Ectodermal cell (in vitro differentiated cells): ENCODE measurements at regions not wholly inside any gene's neighbourhood (a gene's known extent, or its start where the extent isn't known, plus 50 kb on each side); places are given as distances from the start of the nearest gene placed in this dataset.

Source experiments
- H3K27ac ChIP-seq: 2 replicates; pipeline ENCODE4 v1.7.0; 2013; ENCODE audit warnings: mild to moderate bottlenecking, low read depth, low read length; ENCODE audit not compliant: insufficient read depth, poor library complexity, severe bottlenecking
- H3K27me3 ChIP-seq: 2 replicates; pipeline ENCODE4 v1.7.0; 2013; ENCODE audit warnings: mild to moderate bottlenecking, low read length; ENCODE audit not compliant: insufficient read depth, control insufficient read depth, poor library complexity, severe bottlenecking
- H3K36me3 ChIP-seq: one replicate; pipeline ENCODE4 v1.7.0; 2013; ENCODE audit warnings: low read length; ENCODE audit not compliant: control insufficient read depth, insufficient read depth
- H3K4me1 ChIP-seq: one replicate; pipeline ENCODE4 v1.7.0; 2013; ENCODE audit warnings: low read length; ENCODE audit not compliant: control insufficient read depth, insufficient read depth
- H3K4me3 ChIP-seq: 2 replicates; pipeline ENCODE4 v1.7.0; 2013; ENCODE audit warnings: low read depth, low read length, control low read depth; ENCODE audit not compliant: insufficient read depth
- H3K9me3 ChIP-seq: 2 replicates; pipeline ENCODE4 v1.7.0; 2013; ENCODE audit warnings: mild to moderate bottlenecking, low read length, moderate library complexity; ENCODE audit not compliant: control insufficient read depth
- WGBS, 2 experiments: methylation state at CpG; one replicate each; pipeline ENCODE4 v1.1.7; 2013; ENCODE audit warnings: missing lambda C conversion rate in 2 of 2; 5-methylcytosine and 5-hydroxymethylcytosine counted together

- Histone ChIP-seq H3K9me3 (no peaks in the 10 kb centered on the region), H3K27me3 (no peaks in the 10 kb centered on the region), H3K27ac (no peak overlapping the region), H3K4me1 (peaks cover 13% of the 10 kb centered on the region), H3K4me3 (no peak overlapping the region), H3K36me3 (no peaks in the 10 kb centered on the region)
- 79 to 81% methylated on average over 6 to 7 of the region's 7 CpGs for WGBS, 2 experiments
These were observed 216.0 kb upstream of the DAAM1 start for GRCh38 chr14:58972233-58973017.

GRCh38 chr14:58977366-58977765, 211.1 kb upstream of the DAAM1 start:
- 91 to 95% methylated on average over 2 of the region's 2 CpGs for WGBS, 2 experiments
- H3K27ac ChIP-seq = no peak overlapping the region

GRCh38 chr14:58978343-58978742, 210.1 kb upstream of the DAAM1 start:
- no peaks in the 10 kb centered on the region for H3K9me3 ChIP-seq
- H3K27me3 ChIP-seq = no peaks in the 10 kb centered on the region
- peaks cover 4% of the 10 kb centered on the region for H3K4me1 ChIP-seq
- 94 to 95% methylated on average over 4 of the region's 4 CpGs for WGBS, 2 experiments
- no peak overlapping the region for H3K27ac ChIP-seq
- no peaks in the 10 kb centered on the region for H3K36me3 ChIP-seq
- no peak overlapping the region for H3K4me3 ChIP-seq

More at GRCh38 chr14:58977366-58977765, 211.1 kb upstream of the DAAM1 start:
- Histone ChIP-seq H3K27me3 (no peaks in the 10 kb centered on the region), H3K4me3 (no peak overlapping the region), H3K36me3 (no peaks in the 10 kb centered on the region), H3K4me1 (peaks cover 4% of the 10 kb centered on the region), H3K9me3 (no peaks in the 10 kb centered on the region)

GRCh38 chr14:58979325-58979724, 209.1 kb upstream of the DAAM1 start:
- no peaks in the 10 kb centered on the region for H3K9me3 ChIP-seq
- H3K4me1 ChIP-seq = peaks cover 4% of the 10 kb centered on the region
- no peak overlapping the region for H3K4me3 ChIP-seq
- no peak overlapping the region for H3K27ac ChIP-seq
- no peaks in the 10 kb centered on the region for H3K36me3 ChIP-seq
- H3K27me3 ChIP-seq = no peaks in the 10 kb centered on the region
- 87 to 89% methylated on average over 5 of the region's 6 CpGs for WGBS, 2 experiments

GRCh38 chr14:58981840-58982239, 206.6 kb upstream of the DAAM1 start:
- Histone ChIP-seq H3K27me3 (no peaks in the 10 kb centered on the region), H3K9me3 (no peaks in the 10 kb centered on the region), H3K27ac (no peak overlapping the region), H3K4me1 (peaks cover 4% of the 10 kb centered on the region), H3K36me3 (no peaks in the 10 kb centered on the region), H3K4me3 (no peak overlapping the region)
- WGBS, 2 experiments = no CpG with 5 or more reads among the region's 1 CpG

GRCh38 chr14:58985786-58986185, 202.7 kb upstream of the DAAM1 start:
- H3K4me3 ChIP-seq = no peak overlapping the region
- 100% methylated on average over 1 of the region's 4 CpGs; no CpG with 5 or more reads in 1 of the 2 experiments for WGBS, 2 experiments
- no peak overlapping the region for H3K27ac ChIP-seq
- H3K36me3 ChIP-seq = no peaks in the 10 kb centered on the region
- no peaks in the 10 kb centered on the region for H3K27me3 ChIP-seq
- no peaks in the 10 kb centered on the region for H3K9me3 ChIP-seq
- no peaks in the 10 kb centered on the region for H3K4me1 ChIP-seq

- no peaks in the 10 kb centered on the region for H3K36me3 ChIP-seq
- 91 to 95% methylated on average over 3 of the region's 3 CpGs for WGBS, 2 experiments
- H3K27me3 ChIP-seq = no peaks in the 10 kb centered on the region
- no peak overlapping the region for H3K27ac ChIP-seq
- no peaks in the 10 kb centered on the region for H3K4me1 ChIP-seq
- H3K9me3 ChIP-seq = no peaks in the 10 kb centered on the region
- no peak overlapping the region for H3K4me3 ChIP-seq
These were observed 200.9 kb upstream of the DAAM1 start for GRCh38 chr14:58987591-58987990.

GRCh38 chr14:58992935-58993334, 195.5 kb upstream of the DAAM1 start:
- H3K36me3 ChIP-seq = no peaks in the 10 kb centered on the region
- no peaks in the 10 kb centered on the region for H3K9me3 ChIP-seq
- WGBS, 2 experiments = 92 to 95% methylated on average over 1 of the region's 1 CpG
- no peak overlapping the region for H3K27ac ChIP-seq
- no peak overlapping the region for H3K4me3 ChIP-seq
- no peaks in the 10 kb centered on the region for H3K4me1 ChIP-seq
- no peaks in the 10 kb centered on the region for H3K27me3 ChIP-seq

- no peaks in the 10 kb centered on the region for H3K27me3 ChIP-seq
- H3K9me3 ChIP-seq = no peaks in the 10 kb centered on the region
- H3K4me1 ChIP-seq = no peaks in the 10 kb centered on the region
- no peaks in the 10 kb centered on the region for H3K36me3 ChIP-seq
- no peak overlapping the region for H3K4me3 ChIP-seq
- no peak overlapping the region for H3K27ac ChIP-seq
- 100% methylated on average over 1 of the region's 1 CpG; no CpG with 5 or more reads in 1 of the 2 experiments for WGBS, 2 experiments
These were observed 194.3 kb upstream of the DAAM1 start for GRCh38 chr14:58994130-58994529.

GRCh38 chr14:59004012-59004411, 184.5 kb upstream of the DAAM1 start:
- Histone ChIP-seq H3K9me3 (no peaks in the 10 kb centered on the region), H3K27ac (no peak overlapping the region), H3K27me3 (no peaks in the 10 kb centered on the region), H3K4me3 (no peak overlapping the region), H3K36me3 (no peaks in the 10 kb centered on the region), H3K4me1 (no peaks in the 10 kb centered on the region)
- WGBS, 2 experiments = 93 to 98% methylated on average over 2 of the region's 2 CpGs
